G401 (cell line): ENCODE measurements at regions not wholly inside any gene's neighbourhood (a gene's known extent, or its start where the extent isn't known, plus 50 kb on each side); places are given as distances from the start of the nearest gene placed in this dataset.
"Not testable (repeated sequence)": the region's sequence is repeated elsewhere in the genome, so short reads cannot be mapped to it uniquely, and the experiment has no call there.

Experiments used
- DNase-seq: peaks from one replicate; pipeline ENCODE4 v3.0.0-alpha.2; 2015; ENCODE audit warnings: low spot score
- in situ Hi-C: cut with HindIII; loops from 2 replicates; pipeline ENCODE4 v1.10.0; 2016; ENCODE audit warnings: low sequenced_read_pairs, mixed read lengths

- in situ Hi-C loops, result no loop called here
- DNase-seq, result no peak
Observed at GRCh38 chr3:157865352-157866000, 240.7 kb downstream of the SHOX2 start.

GRCh38 chr3:157861076-157861765 is 245.0 kb downstream of the SHOX2 start:
- no peak for DNase-seq

GRCh38 chr3:157859541-157859940 is 246.7 kb downstream of the SHOX2 start:
- in situ Hi-C loops, result no loop called here
- DNase-seq, result no peak

More at GRCh38 chr3:157861076-157861765, 245.0 kb downstream of the SHOX2 start:
- in situ Hi-C loops, result no loop called here

- no peak for DNase-seq
- in situ Hi-C loops, result no loop called here
Observed at GRCh38 chr3:157858821-157859220, 247.4 kb downstream of the SHOX2 start.

- DNase-seq, result no peak
- in situ Hi-C loops, result no loop called here
Observed at GRCh38 chr3:157857440-157857839, 248.8 kb downstream of the SHOX2 start.

- no peak for DNase-seq
- in situ Hi-C loops, result no loop called here
Observed at GRCh38 chr3:157856078-157856939, 249.9 kb downstream of the SHOX2 start.

- in situ Hi-C loops, result not testable (repeated sequence)
Observed at GRCh38 chr3:157845839-157846238, 260.4 kb downstream of the SHOX2 start.

GRCh38 chr3:157844800-157845565 is 261.2 kb downstream of the SHOX2 start:
- no peak for DNase-seq

More at GRCh38 chr3:157845839-157846238, 260.4 kb downstream of the SHOX2 start:
- not testable (repeated sequence) for DNase-seq

GRCh38 chr3:157844216-157844615 is 262.0 kb downstream of the SHOX2 start:
- in situ Hi-C loops, result no loop called here
- DNase-seq, result no peak

More at GRCh38 chr3:157844800-157845565, 261.2 kb downstream of the SHOX2 start:
- in situ Hi-C loops, result no loop called here

- DNase-seq, result no peak
- in situ Hi-C loops, result no loop called here
Observed at GRCh38 chr3:157841029-157841428, 265.2 kb downstream of the SHOX2 start.

- in situ Hi-C loops, result no loop called here
- no peak for DNase-seq
Observed at GRCh38 chr3:157840564-157840963, 265.7 kb downstream of the SHOX2 start.

- in situ Hi-C loops, result no loop called here
- DNase-seq, result no peak
Observed at GRCh38 chr3:157838457-157838856, 267.8 kb downstream of the SHOX2 start.

- in situ Hi-C loops, result no loop called here
- no peak for DNase-seq
Observed at GRCh38 chr3:157837336-157837735, 268.9 kb downstream of the SHOX2 start.

- in situ Hi-C loops, result no loop called here
- DNase-seq, result no peak
Observed at GRCh38 chr3:157836022-157836421, 270.2 kb downstream of the SHOX2 start.

- in situ Hi-C loops, result no loop called here
- DNase-seq, result no peak
Observed at GRCh38 chr3:157832588-157832987, 273.6 kb downstream of the SHOX2 start.

GRCh38 chr3:157830556-157831236 is 275.5 kb downstream of the SHOX2 start:
- DNase-seq, result no peak
- in situ Hi-C loops, result no loop called here

GRCh38 chr3:157829786-157830185 is 276.4 kb downstream of the SHOX2 start:
- in situ Hi-C loops, result no loop called here
- no peak for DNase-seq

GRCh38 chr3:157824281-157824680 is 281.9 kb downstream of the SHOX2 start:
- no peak for DNase-seq
- in situ Hi-C loops, result no loop called here

- DNase-seq, result no peak
- in situ Hi-C loops, result no loop called here
Observed at GRCh38 chr3:157823050-157823449, 283.2 kb downstream of the SHOX2 start.
